GM12874 (cell line): ENCODE measurements at regions not wholly inside any gene's neighbourhood (a gene's known extent, or its start where the extent isn't known, plus 50 kb on each side); places are given as distances from the start of the nearest gene placed in this dataset.

Experiments
- CTCF ChIP-seq: IDR thresholded peaks from 2 replicates; pipeline ENCODE4 v1.5.1; 2011; ENCODE audit warnings: low read depth, mild to moderate bottlenecking, control low read depth, low read length, moderate library complexity; ENCODE audit not compliant: insufficient read depth

- TF ChIP-seq CTCF: no peak
Measured at GRCh38 chr1:25027822-25028586, 97.9 kb upstream of the RUNX3 start.

- TF ChIP-seq CTCF: 0 out of 2 replicates have a peak, but pooled peaks have one; percentile 22
Measured at GRCh38 chr1:25026730-25027450, 96.8 kb upstream of the RUNX3 start.

GRCh38 chr1:25026304-25026703, 96.2 kb upstream of the RUNX3 start:
- no peak for TF ChIP-seq CTCF

GRCh38 chr1:25024615-25025350, 94.7 kb upstream of the RUNX3 start:
- no peak for TF ChIP-seq CTCF

GRCh38 chr1:25023826-25024225, 93.8 kb upstream of the RUNX3 start:
- TF ChIP-seq CTCF: no peak

GRCh38 chr1:25023190-25023578, 93.1 kb upstream of the RUNX3 start:
- TF ChIP-seq CTCF: no peak
